Uterus (tissue), 2 donors: ENCODE measurements at regions not wholly inside any gene's neighbourhood (a gene's known extent, or its start where the extent isn't known, plus 50 kb on each side); places are given as distances from the start of the nearest gene placed in this dataset.

Source experiments
- POLR2A ChIP-seq, 2 donors: fragments of 450-650 bp; IDR thresholded peaks; one replicate each; pipeline ENCODE4 v1.6.1; 2016; ENCODE audit warnings: antibody characterized with exemption in 2 of 2, mild to moderate bottlenecking in 1 of 2, moderate library complexity in 1 of 2
- TF ChIP-seq, protein P1 (sequence below), 4 experiments: fragments of 200-600 bp in 2 of 4; fragments of 450-650 bp in 2 of 4; sonication (generic) in 2 of 4; IDR thresholded peaks; one replicate each; pipeline ENCODE4 v1.5.1; 2016 to 2019; ENCODE audit warnings: antibody characterized with exemption in 4 of 4, mild to moderate bottlenecking in 2 of 4, moderate library complexity in 1 of 4

DNA sequence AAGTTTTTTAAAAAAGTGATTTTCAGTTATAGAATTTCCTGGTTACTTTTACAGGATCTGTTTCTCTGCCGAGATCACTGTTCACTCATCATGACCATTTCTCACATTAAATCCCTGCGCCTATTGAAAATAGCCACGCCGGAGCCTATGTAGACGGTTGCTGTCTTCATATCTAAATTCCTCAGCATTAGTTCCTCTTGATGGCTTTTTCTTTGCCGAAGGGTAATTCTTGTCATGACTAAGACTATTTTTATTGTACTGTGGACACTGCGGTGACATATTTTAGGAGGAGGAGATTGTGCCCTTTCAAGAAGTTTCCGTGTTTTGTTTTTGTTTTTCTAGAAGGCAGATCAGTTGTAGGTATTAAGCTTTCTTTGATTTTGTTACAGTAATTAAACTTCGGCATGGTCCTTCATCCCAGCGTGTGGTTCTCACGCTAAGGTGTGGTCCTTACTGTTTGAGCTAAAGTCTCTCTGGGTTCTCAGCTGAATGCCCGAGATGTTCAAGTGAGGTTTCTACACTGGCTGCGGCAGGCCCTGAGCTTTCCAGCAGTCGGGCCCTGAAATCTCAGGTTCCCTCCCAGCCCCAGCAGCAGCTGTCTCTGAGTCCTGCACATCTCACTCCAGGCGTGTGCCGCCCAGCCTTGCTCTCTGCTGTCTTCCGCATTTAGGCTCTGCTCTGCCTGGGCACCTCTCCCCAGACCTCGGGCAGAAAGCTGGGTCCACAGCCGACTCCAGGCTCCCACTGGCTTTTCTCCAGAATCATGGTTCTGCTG, 1110.5 kb downstream of the TBC1D22A start:
- TF ChIP-seq, protein P1, sequence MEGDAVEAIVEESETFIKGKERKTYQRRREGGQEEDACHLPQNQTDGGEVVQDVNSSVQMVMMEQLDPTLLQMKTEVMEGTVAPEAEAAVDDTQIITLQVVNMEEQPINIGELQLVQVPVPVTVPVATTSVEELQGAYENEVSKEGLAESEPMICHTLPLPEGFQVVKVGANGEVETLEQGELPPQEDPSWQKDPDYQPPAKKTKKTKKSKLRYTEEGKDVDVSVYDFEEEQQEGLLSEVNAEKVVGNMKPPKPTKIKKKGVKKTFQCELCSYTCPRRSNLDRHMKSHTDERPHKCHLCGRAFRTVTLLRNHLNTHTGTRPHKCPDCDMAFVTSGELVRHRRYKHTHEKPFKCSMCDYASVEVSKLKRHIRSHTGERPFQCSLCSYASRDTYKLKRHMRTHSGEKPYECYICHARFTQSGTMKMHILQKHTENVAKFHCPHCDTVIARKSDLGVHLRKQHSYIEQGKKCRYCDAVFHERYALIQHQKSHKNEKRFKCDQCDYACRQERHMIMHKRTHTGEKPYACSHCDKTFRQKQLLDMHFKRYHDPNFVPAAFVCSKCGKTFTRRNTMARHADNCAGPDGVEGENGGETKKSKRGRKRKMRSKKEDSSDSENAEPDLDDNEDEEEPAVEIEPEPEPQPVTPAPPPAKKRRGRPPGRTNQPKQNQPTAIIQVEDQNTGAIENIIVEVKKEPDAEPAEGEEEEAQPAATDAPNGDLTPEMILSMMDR (IDR thresholded peaks at IDR 0.05) = no peak
- TF ChIP-seq POLR2A (IDR thresholded peaks at IDR 0.05) = no peak
